Transverse colon (tissue), 4 donors: ENCODE measurements at regions not wholly inside any gene's neighbourhood (a gene's known extent, or its start where the extent isn't known, plus 50 kb on each side); places are given as distances from the start of the nearest gene placed in this dataset.

Experiments used
- POLR2A ChIP-seq: fragments of 450-650 bp; IDR thresholded peaks from one replicate; pipeline ENCODE4 v1.6.1; 2016; ENCODE audit warnings: antibody characterized with exemption, mild to moderate bottlenecking, moderate library complexity
- POLR2AphosphoS5 ChIP-seq, 3 donors: sonication (generic); formaldehyde crosslinking; IDR thresholded peaks; one replicate each; pipeline ENCODE4 v1.6.1; 2016; ENCODE audit warnings: antibody characterized with exemption in 3 of 3
- TF ChIP-seq, protein P1 (sequence below), 5 experiments: fragments of 200-600 bp in 3 of 5; fragments of 450-650 bp in 2 of 5; sonication (generic) in 3 of 5; IDR thresholded peaks; 1 replicate in 2 of 5; 2 replicates in 3 of 5; pipeline ENCODE4 v1.5.1; 2016 to 2017; ENCODE audit warnings: antibody characterized with exemption in 5 of 5, inconsistent platforms in 3 of 5, mild to moderate bottlenecking in 2 of 5, moderate library complexity in 1 of 5

- no peak for TF ChIP-seq POLR2AphosphoS5 (IDR thresholded peaks at IDR 0.05)
- TF ChIP-seq, protein P1, sequence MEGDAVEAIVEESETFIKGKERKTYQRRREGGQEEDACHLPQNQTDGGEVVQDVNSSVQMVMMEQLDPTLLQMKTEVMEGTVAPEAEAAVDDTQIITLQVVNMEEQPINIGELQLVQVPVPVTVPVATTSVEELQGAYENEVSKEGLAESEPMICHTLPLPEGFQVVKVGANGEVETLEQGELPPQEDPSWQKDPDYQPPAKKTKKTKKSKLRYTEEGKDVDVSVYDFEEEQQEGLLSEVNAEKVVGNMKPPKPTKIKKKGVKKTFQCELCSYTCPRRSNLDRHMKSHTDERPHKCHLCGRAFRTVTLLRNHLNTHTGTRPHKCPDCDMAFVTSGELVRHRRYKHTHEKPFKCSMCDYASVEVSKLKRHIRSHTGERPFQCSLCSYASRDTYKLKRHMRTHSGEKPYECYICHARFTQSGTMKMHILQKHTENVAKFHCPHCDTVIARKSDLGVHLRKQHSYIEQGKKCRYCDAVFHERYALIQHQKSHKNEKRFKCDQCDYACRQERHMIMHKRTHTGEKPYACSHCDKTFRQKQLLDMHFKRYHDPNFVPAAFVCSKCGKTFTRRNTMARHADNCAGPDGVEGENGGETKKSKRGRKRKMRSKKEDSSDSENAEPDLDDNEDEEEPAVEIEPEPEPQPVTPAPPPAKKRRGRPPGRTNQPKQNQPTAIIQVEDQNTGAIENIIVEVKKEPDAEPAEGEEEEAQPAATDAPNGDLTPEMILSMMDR (IDR thresholded peaks at IDR 0.05), result no peak
- no peak for TF ChIP-seq POLR2A
These were observed 121.8 kb upstream of the ADAMTS3 start for GRCh38 chr4:72690771-72691170.
